HEK293 (cell line): ENCODE measurements at regions not wholly inside any gene's neighbourhood (a gene's known extent, or its start where the extent isn't known, plus 50 kb on each side); places are given as distances from the start of the nearest gene placed in this dataset.

Experiments used
- CTCF ChIA-PET: fragments of 350-600 bp; formaldehyde crosslinking; extraction: SDS; loops from one replicate; lab custom pipeline; 2021; ENCODE audit warnings: antibody characterized with exemption; lab: Yijun Ruan, JAX
- POLR2A ChIA-PET: fragments of 300-600 bp; formaldehyde crosslinking; extraction: SDS; loops from one replicate; lab custom pipeline; 2020; ENCODE audit warnings: antibody characterized with exemption, inconsistent platforms; lab: Yijun Ruan, JAX
- H3K27ac ChIP-seq: fragments of 200-500 bp; sonication (Bioruptor generic); 2 replicates; pipeline ENCODE4 v1.5.1; 2014; ENCODE audit warnings: low read depth, low read length, control low read depth, inconsistent platforms; ENCODE audit errors: extremely low read depth
- H3K36me3 ChIP-seq, 2 experiments: fragments of 200-500 bp in 1 of 2; sonication (Bioruptor generic) in 1 of 2; 1 replicate in 1 of 2; 2 replicates in 1 of 2; pipeline ENCODE4 v1.5.1; 2014 to 2017; ENCODE audit warnings: inconsistent platforms in 2 of 2, low read length in 2 of 2; ENCODE audit not compliant: control insufficient read depth in 2 of 2, insufficient read depth in 1 of 2
- H3K4me1 ChIP-seq: fragments of 200-500 bp; sonication (Bioruptor generic); 2 replicates; pipeline ENCODE4 v1.5.1; 2014; ENCODE audit warnings: mild to moderate bottlenecking, low read length, inconsistent platforms; ENCODE audit not compliant: control insufficient read depth, insufficient read depth
- H3K4me3 ChIP-seq: 2 replicates; pipeline ENCODE4 v1.5.1; 2011; ENCODE audit warnings: low read depth, mild to moderate bottlenecking, control low read depth, low read length, moderate library complexity
- H3K9me3 ChIP-seq: fragments of 200-500 bp; sonication (Bioruptor generic); 2 replicates; pipeline ENCODE4 v1.5.1; 2014; ENCODE audit warnings: low read depth, low read length, inconsistent platforms; ENCODE audit not compliant: control insufficient read depth, insufficient read depth
- GLI4 ChIP-seq: fragments of 450-650 bp; formaldehyde crosslinking; IDR thresholded peaks from 2 replicates; pipeline ENCODE4 v1.5.1; 2016; ENCODE audit warnings: missing biosample characterization, missing genetic modification characterization
- PRDM1 ChIP-seq: fragments of 450-650 bp; formaldehyde crosslinking; IDR thresholded peaks from 2 replicates; pipeline ENCODE4; 2016; ENCODE audit warnings: missing biosample characterization, missing genetic modification characterization
- YY1 ChIP-seq: fragments of 450-650 bp; formaldehyde crosslinking; IDR thresholded peaks from 2 replicates; pipeline ENCODE4 v1.5.1; 2018; ENCODE audit warnings: missing biosample characterization, missing genetic modification characterization
- ZBTB1 ChIP-seq: fragments of 450-650 bp; formaldehyde crosslinking; IDR thresholded peaks from 2 replicates; pipeline ENCODE4 v1.5.1; 2016; ENCODE audit warnings: missing biosample characterization, missing genetic modification characterization
- ZFP41 ChIP-seq: fragments of 450-650 bp; formaldehyde crosslinking; IDR thresholded peaks from 2 replicates; pipeline ENCODE4 v1.5.1; 2016; ENCODE audit warnings: missing biosample characterization, missing genetic modification characterization, borderline replicate concordance
- ZIC2 ChIP-seq: fragments of 450-650 bp; formaldehyde crosslinking; IDR thresholded peaks from 2 replicates; pipeline ENCODE4 v1.5.1; 2016; ENCODE audit warnings: missing biosample characterization, missing genetic modification characterization
- ZNF169 ChIP-seq: fragments of 450-650 bp; formaldehyde crosslinking; IDR thresholded peaks from 2 replicates; pipeline ENCODE4 v1.5.1; 2016; ENCODE audit warnings: missing biosample characterization, missing genetic modification characterization
- ZNF2 ChIP-seq: fragments of 450-650 bp; formaldehyde crosslinking; IDR thresholded peaks from 2 replicates; pipeline ENCODE4 v1.5.1; 2016; ENCODE audit warnings: missing biosample characterization, missing genetic modification characterization
- ZNF23 ChIP-seq: fragments of 450-650 bp; formaldehyde crosslinking; IDR thresholded peaks from 2 replicates; pipeline ENCODE4 v1.5.1; 2016; ENCODE audit warnings: missing biosample characterization, missing genetic modification characterization, borderline replicate concordance
- ZNF302 ChIP-seq: fragments of 450-650 bp; formaldehyde crosslinking; IDR thresholded peaks from 2 replicates; pipeline ENCODE4 v1.5.1; 2016; ENCODE audit warnings: missing biosample characterization, missing genetic modification characterization, low read depth
- ZNF350 ChIP-seq: fragments of 450-650 bp; formaldehyde crosslinking; IDR thresholded peaks from 2 replicates; pipeline ENCODE4 v1.5.0; 2017; ENCODE audit warnings: missing biosample characterization, mild to moderate bottlenecking, missing genetic modification characterization
- ZNF366 ChIP-seq: fragments of 450-650 bp; formaldehyde crosslinking; conservative IDR thresholded peaks from 2 replicates; pipeline ENCODE4 v1.5.1; 2016; ENCODE audit warnings: missing biosample characterization, missing genetic modification characterization
- ZNF394 ChIP-seq: fragments of 450-650 bp; formaldehyde crosslinking; IDR thresholded peaks from 2 replicates; pipeline ENCODE4 v1.5.1; 2016; ENCODE audit warnings: missing biosample characterization, missing genetic modification characterization, mild to moderate bottlenecking, moderate library complexity, borderline replicate concordance
- ZNF416 ChIP-seq: fragments of 450-650 bp; formaldehyde crosslinking; IDR thresholded peaks from 2 replicates; pipeline ENCODE4 v1.5.1; 2016; ENCODE audit warnings: missing biosample characterization, missing genetic modification characterization
- ZNF473 ChIP-seq: fragments of 450-650 bp; formaldehyde crosslinking; IDR thresholded peaks from 2 replicates; pipeline ENCODE4 v1.5.1; 2017; ENCODE audit warnings: missing biosample characterization, missing genetic modification characterization
- ZNF571 ChIP-seq: fragments of 450-650 bp; formaldehyde crosslinking; IDR thresholded peaks from 2 replicates; pipeline ENCODE4 v1.5.0; 2017; ENCODE audit warnings: missing biosample characterization, missing genetic modification characterization
- ZNF610 ChIP-seq: fragments of 450-650 bp; formaldehyde crosslinking; IDR thresholded peaks from 2 replicates; pipeline ENCODE4 v1.5.1; 2016; ENCODE audit warnings: missing biosample characterization, missing genetic modification characterization, borderline replicate concordance
- ZNF660 ChIP-seq: fragments of 450-650 bp; IDR thresholded peaks from 2 replicates; pipeline ENCODE4 v1.5.1; 2018; ENCODE audit warnings: missing biosample characterization, mild to moderate bottlenecking, missing genetic modification characterization
- ZNF830 ChIP-seq: fragments of 450-650 bp; IDR thresholded peaks from 2 replicates; pipeline ENCODE4 v1.5.0; 2018; ENCODE audit warnings: missing biosample characterization, missing genetic modification characterization, low read depth, mild to moderate bottlenecking, moderate library complexity
- ZSCAN23 ChIP-seq: fragments of 450-650 bp; formaldehyde crosslinking; IDR thresholded peaks from 2 replicates; pipeline ENCODE4 v1.5.1; 2016; ENCODE audit warnings: missing biosample characterization, missing genetic modification characterization
- TF ChIP-seq, protein P1 (sequence below): fragments of 450-650 bp; formaldehyde crosslinking; IDR thresholded peaks from 2 replicates; pipeline ENCODE4 v1.5.1; 2016; ENCODE audit warnings: missing biosample characterization, missing genetic modification characterization
- TF ChIP-seq, protein P2 (sequence below): fragments of 450-650 bp; formaldehyde crosslinking; IDR thresholded peaks from 2 replicates; pipeline ENCODE4 v1.5.1; 2016; ENCODE audit warnings: missing biosample characterization, missing genetic modification characterization

DNA sequence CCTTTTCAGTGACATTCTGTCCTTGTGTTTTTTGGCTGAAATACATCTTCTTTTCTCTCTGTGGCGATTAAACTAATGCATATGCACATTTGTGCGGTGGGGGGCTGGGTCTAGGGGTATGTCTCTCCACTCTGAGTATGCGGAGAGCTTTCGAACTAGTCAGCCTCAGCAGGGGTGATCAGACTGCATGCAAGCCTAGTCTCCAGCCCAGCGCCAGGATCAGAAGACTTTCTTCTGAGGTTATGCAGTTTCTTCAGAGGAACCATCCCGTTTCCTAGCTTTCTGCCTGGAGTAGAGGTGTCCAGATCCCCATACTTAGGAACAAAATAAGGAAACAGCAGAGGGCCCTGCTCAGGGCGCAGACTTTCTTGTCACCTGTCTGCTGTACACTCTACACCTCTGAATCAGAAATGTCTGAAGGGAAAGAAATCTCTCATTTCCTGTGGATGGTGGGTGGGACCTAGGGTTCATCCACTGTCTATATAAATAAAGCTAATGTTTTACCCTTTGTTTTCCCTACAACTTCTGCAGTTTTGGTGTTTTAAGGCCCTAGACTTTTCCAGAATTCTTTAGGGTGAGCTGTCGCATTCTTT, 230.4 kb downstream of the ABHD5 start:
- Histone ChIP-seq H3K27ac (no peak overlapping the region), H3K4me3 (no peak overlapping the region), H3K9me3 (no peaks in the 10 kb centered on the region), H3K36me3 (no peaks in the 10 kb centered on the region), H3K4me1 (no peaks in the 10 kb centered on the region)
- POLR2A ChIA-PET: no interaction called here
- TF ChIP-seq ZNF23 (tag by site-specific recombination) (no peak), ZBTB1 (tag by site-specific recombination) (no peak), GLI4 (tag by site-specific recombination) (no peak), ZNF366 (tag by site-specific recombination) (no peak)
- CTCF ChIA-PET: no interaction called here

DNA sequence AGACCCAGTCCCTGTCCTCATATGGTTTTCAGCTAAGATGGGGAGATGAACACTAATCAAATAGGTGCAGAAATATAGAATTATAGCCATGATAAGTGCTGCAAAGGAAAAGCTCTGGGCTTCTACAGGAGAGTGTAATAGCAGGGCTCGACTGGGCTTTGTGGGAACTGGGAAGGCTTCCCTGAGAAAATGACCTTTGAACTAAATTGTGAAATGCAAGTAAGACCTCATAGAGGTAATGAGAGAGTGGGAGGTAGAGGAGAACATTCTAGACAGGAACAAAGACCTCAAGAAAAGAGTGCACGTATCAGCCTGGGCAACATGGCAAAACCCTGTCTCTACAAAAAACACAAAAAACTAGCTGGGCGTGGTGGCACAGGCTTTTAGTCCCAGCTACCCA, 231.6 kb downstream of the ABHD5 start:
- H3K27ac ChIP-seq: no peak overlapping the region
- TF ChIP-seq PRDM1: no peak
- no peak for TF ChIP-seq ZNF169
- no peak for TF ChIP-seq ZNF571 (tag by site-specific recombination)
- TF ChIP-seq, all 188 proteins: peak for 0
- POLR2A ChIA-PET: no interaction called here
- H3K36me3 ChIP-seq: no peaks in the 10 kb centered on the region
- H3K4me3 ChIP-seq: no peak overlapping the region
- H3K4me1 ChIP-seq: no peaks in the 10 kb centered on the region
- H3K9me3 ChIP-seq: no peaks in the 10 kb centered on the region
- CTCF ChIA-PET: no interaction called here

DNA sequence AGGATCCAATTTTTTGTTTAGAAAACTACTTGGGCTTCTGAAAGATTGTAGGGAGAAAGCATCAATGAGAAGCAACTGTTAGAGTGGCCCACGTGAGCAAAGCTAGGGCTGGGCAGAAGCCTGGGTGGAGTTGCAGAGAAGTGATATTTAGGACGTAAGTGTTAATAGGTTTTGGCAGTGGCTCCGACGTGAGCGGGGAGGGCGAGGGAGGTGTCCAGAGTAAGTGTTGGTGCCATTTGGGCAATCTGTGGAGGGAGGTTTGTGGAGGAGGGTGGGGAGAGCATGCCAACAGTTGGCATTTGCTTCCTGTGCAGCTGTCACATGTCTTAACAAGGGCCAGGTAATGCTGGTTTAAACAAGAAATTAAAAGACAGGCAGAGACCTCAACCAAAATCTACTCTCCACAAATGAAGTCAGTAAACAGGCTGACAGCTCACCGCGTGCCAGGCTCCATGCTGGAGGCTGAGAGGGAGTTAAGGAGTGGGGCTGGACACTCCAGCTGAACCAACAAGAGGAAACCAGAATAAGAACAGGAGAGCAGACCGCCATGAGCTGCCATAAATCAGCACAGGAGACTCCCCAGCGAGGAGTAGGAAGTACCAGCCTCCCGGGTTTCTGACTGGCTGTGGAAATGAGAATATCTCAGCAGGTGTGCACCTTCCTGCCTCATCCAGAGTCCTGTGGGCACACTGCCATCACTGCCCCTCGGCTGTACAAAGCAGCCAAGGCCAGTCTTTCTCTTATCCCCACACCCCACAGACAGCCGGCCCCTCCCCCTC, 232.6 kb downstream of the ABHD5 start:
- ChIA-PET CTCF (no interaction called here), POLR2A (no interaction called here)
- H3K4me3 ChIP-seq: no peak overlapping the region
- TF ChIP-seq ZNF302 (tag by site-specific recombination) (no peak), ZIC2 (tag by site-specific recombination) (peak; percentile 24)
- H3K36me3 ChIP-seq: no peaks in the 10 kb centered on the region
- no peak overlapping the region for H3K27ac ChIP-seq
- H3K4me1 ChIP-seq: no peaks in the 10 kb centered on the region
- no peaks in the 10 kb centered on the region for H3K9me3 ChIP-seq

DNA sequence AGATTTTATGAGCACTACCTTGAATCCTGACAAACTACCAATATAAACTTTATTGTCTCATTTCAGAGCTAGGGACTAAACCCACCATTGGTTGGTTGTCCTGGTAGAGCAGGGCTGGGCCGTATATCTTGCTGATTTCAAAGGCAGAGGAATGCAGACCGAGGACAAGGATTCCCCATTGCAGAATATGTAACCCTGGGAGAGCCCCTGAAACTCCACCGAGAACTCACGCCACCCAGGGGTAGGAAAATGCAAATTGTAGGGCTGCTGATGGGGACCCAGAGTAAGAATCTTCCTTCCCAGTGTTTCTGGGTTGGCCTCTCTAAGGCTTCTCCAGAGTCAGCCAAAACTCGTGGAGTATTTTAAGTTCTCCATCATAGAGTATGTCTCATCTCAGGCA, 235.3 kb downstream of the ABHD5 start:
- Histone ChIP-seq H3K9me3 (no peaks in the 10 kb centered on the region), H3K4me3 (no peak overlapping the region), H3K4me1 (no peaks in the 10 kb centered on the region), H3K27ac (no peak overlapping the region), H3K36me3 (no peaks in the 10 kb centered on the region)
- POLR2A ChIA-PET: no interaction called here
- CTCF ChIA-PET: no interaction called here
- TF ChIP-seq ZNF2 (tag by site-specific recombination) (no peak), ZNF830 (no peak)

DNA sequence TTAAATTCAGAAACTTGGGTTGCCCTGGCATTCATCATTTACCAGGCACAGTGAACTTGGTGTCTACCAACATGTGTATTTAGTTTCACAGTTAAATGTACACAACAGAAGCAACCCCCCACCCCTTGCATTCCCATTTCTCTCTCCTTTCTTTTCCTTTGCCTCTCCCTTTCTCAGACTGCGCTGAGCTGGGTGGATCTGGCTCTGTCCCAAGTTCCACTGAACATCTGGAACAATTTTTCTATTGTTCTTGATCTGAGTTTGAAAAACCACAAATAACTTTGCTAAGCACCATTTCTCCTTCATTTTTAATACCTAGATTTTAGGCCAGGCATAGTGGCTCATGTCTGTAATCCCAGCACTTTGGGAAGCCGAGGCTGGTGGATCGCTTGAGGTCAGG, 242.2 kb downstream of the ABHD5 start:
- Histone ChIP-seq H3K9me3 (no peaks in the 10 kb centered on the region), H3K36me3 (no peaks in the 10 kb centered on the region), H3K4me3 (no peak overlapping the region), H3K4me1 (no peaks in the 10 kb centered on the region), H3K27ac (no peak overlapping the region)
- ChIA-PET CTCF (interaction anchor here (0.6 kb wide), 1 partner anchor 888 kb away, joined by 6 read pairs; no protein-coding TSS in a partner anchor), POLR2A (no interaction called here)
- TF ChIP-seq YY1: no peak
- no peak for TF ChIP-seq ZNF416
- TF ChIP-seq ZNF350 (tag by site-specific recombination): no peak
- TF ChIP-seq ZSCAN23 (tag by site-specific recombination): no peak
- no peak for TF ChIP-seq ZNF610 (tag by site-specific recombination)
- TF ChIP-seq, protein P1, sequence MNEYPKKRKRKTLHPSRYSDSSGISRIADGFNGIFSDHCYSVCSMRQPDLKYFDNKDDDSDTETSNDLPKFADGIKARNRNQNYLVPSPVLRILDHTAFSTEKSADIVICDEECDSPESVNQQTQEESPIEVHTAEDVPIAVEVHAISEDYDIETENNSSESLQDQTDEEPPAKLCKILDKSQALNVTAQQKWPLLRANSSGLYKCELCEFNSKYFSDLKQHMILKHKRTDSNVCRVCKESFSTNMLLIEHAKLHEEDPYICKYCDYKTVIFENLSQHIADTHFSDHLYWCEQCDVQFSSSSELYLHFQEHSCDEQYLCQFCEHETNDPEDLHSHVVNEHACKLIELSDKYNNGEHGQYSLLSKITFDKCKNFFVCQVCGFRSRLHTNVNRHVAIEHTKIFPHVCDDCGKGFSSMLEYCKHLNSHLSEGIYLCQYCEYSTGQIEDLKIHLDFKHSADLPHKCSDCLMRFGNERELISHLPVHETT (tag by site-specific recombination): no peak
- TF ChIP-seq, protein P2, sequence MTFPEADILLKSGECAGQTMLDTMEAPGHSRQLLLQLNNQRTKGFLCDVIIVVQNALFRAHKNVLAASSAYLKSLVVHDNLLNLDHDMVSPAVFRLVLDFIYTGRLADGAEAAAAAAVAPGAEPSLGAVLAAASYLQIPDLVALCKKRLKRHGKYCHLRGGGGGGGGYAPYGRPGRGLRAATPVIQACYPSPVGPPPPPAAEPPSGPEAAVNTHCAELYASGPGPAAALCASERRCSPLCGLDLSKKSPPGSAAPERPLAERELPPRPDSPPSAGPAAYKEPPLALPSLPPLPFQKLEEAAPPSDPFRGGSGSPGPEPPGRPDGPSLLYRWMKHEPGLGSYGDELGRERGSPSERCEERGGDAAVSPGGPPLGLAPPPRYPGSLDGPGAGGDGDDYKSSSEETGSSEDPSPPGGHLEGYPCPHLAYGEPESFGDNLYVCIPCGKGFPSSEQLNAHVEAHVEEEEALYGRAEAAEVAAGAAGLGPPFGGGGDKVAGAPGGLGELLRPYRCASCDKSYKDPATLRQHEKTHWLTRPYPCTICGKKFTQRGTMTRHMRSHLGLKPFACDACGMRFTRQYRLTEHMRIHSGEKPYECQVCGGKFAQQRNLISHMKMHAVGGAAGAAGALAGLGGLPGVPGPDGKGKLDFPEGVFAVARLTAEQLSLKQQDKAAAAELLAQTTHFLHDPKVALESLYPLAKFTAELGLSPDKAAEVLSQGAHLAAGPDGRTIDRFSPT: no peak
- no peak for TF ChIP-seq PRDM1
- TF ChIP-seq ZNF394 (tag by site-specific recombination): no peak
- TF ChIP-seq ZNF660 (tag by site-specific recombination): no peak
- TF ChIP-seq ZNF473 (tag by site-specific recombination): no peak
- no peak for TF ChIP-seq ZFP41 (tag by site-specific recombination)
